Mesendoderm (in vitro differentiated cells): ENCODE measurements at regions not wholly inside any gene's neighbourhood (a gene's known extent, or its start where the extent isn't known, plus 50 kb on each side); places are given as distances from the start of the nearest gene placed in this dataset.
"Not testable (repeated sequence)": the region's sequence is repeated elsewhere in the genome, so short reads cannot be mapped to it uniquely, and the experiment has no call there.

ENCODE experiments used
- DNase-seq: peaks from one replicate; pipeline ENCODE4 v3.0.0; 2013
- H2AK5ac ChIP-seq: 2 replicates; pipeline ENCODE4 v1.6.1; 2013; ENCODE audit warnings: low read length, inconsistent platforms
- H2BK120ac ChIP-seq: 2 replicates; pipeline ENCODE4 v1.6.1; 2013; ENCODE audit warnings: low read depth, mild to moderate bottlenecking, low read length, moderate library complexity, mixed read lengths
- H2BK15ac ChIP-seq: replicated peaks from 2 replicates; pipeline ENCODE4 v1.6.1; 2013; ENCODE audit warnings: low read depth, mild to moderate bottlenecking, moderate library complexity
- H2BK5ac ChIP-seq: 2 replicates; pipeline ENCODE4 v1.6.1; 2013; ENCODE audit warnings: low read length, inconsistent platforms
- H3K18ac ChIP-seq: 2 replicates; pipeline ENCODE4 v1.6.1; 2013; ENCODE audit warnings: mild to moderate bottlenecking, low read length, mixed read lengths
- H3K23ac ChIP-seq: one replicate; pipeline ENCODE4 v1.6.1; 2013; ENCODE audit warnings: low read length
- H3K27ac ChIP-seq: 2 replicates; pipeline ENCODE4 v1.5.1; 2013; ENCODE audit warnings: low read depth, mild to moderate bottlenecking, inconsistent platforms, low read length, moderate library complexity
- H3K27me3 ChIP-seq: 2 replicates; pipeline ENCODE4 v1.6.1; 2013; ENCODE audit warnings: low read length, control low read depth, mild to moderate bottlenecking, inconsistent platforms; ENCODE audit not compliant: insufficient read depth, poor library complexity
- H3K36me3 ChIP-seq: 2 replicates; pipeline ENCODE4 v1.6.1; 2013; ENCODE audit warnings: low read length, inconsistent platforms; ENCODE audit not compliant: control insufficient read depth, insufficient read depth
- H3K4ac ChIP-seq: one replicate; pipeline ENCODE4 v1.6.1; 2013; ENCODE audit warnings: low read depth, mild to moderate bottlenecking, low read length, moderate library complexity
- H3K4me1 ChIP-seq: 2 replicates; pipeline ENCODE4 v1.6.1; 2013; ENCODE audit warnings: low read depth, low read length, inconsistent platforms; ENCODE audit not compliant: control insufficient read depth
- H3K4me2 ChIP-seq: 2 replicates; pipeline ENCODE4 v1.6.1; 2013; ENCODE audit warnings: low read length
- H3K4me3 ChIP-seq: 2 replicates; pipeline ENCODE4 v1.5.1; 2013; ENCODE audit warnings: mild to moderate bottlenecking, low read length
- H3K56ac ChIP-seq: one replicate; pipeline ENCODE4 v1.6.1; 2013; ENCODE audit warnings: low read length
- H3K79me1 ChIP-seq: 2 replicates; pipeline ENCODE4 v1.6.1; 2013; ENCODE audit warnings: low read length, inconsistent platforms
- H3K79me2 ChIP-seq: 2 replicates; pipeline ENCODE4 v1.6.1; 2013; ENCODE audit warnings: mild to moderate bottlenecking, low read length; ENCODE audit not compliant: control insufficient read depth, insufficient read depth
- H3K9ac ChIP-seq: 2 replicates; pipeline ENCODE4 v1.6.1; 2013; ENCODE audit warnings: low read length, inconsistent platforms
- H4K5ac ChIP-seq: one replicate; pipeline ENCODE4 v1.6.1; 2013; ENCODE audit warnings: low read length
- H4K8ac ChIP-seq: one replicate; pipeline ENCODE4 v1.6.1; 2013; ENCODE audit warnings: low read depth, mild to moderate bottlenecking, control low read depth, low read length, moderate library complexity
- WGBS: extraction: QIAGEN DNeasy Blood & Tissue Kit; methylation state at CpG from one replicate; pipeline ENCODE4 v1.1.7; 2013; ENCODE audit warnings: low lambda C conversion rate, missing lambda C conversion rate; ENCODE audit not compliant: insufficient coverage; ENCODE audit errors: extremely low coverage; 5-methylcytosine and 5-hydroxymethylcytosine counted together

DNA sequence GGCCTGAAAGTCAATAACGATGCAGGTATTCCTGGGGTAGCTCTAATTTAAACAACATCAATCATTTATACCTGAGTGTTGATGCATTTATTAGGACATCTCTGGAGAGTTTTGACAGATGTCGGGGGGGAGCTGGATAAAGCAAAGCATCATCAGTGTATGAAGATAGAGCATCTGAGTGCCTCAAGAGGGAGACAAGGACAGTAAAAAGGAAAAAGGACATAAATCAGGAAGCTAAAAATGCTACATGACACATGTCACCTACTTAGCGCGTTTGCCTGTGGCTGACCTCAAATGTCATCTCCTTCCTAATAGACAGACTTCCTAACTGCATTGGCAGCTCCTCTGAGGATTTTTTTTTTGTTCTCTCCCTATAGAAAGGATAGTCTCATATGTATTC, 259.5 kb upstream of the PKP2 start:
- no peak overlapping the region for H3K4ac ChIP-seq

DNA sequence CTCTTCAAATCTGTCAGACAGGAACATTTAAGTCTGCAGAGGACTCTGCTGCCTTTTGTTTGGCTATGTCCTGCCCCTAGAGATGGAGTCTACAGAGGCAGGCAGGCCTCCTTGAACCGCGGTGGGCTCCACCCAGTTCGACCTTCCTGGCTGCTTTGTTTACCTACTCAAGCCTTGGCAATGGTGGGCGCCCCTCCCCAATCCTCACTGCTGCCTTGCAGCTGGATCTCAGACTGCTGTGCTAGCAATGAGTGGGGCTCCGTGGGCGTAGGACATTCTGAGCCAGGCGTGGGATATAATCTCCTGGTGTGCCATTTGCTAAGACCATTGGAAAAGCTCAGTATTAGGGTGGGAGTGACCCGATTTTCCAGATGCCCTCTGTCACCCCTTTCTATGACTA, 250.7 kb upstream of the PKP2 start:
- H2BK15ac ChIP-seq, H3K9ac ChIP-seq, H3K36me3 ChIP-seq, H3K23ac ChIP-seq, DNase-seq, H4K8ac ChIP-seq, H2BK120ac ChIP-seq, H3K79me2 ChIP-seq, H3K27ac ChIP-seq, H2AK5ac ChIP-seq, H3K4me2 ChIP-seq, H3K27me3 ChIP-seq, H3K4ac ChIP-seq, H3K4me1 ChIP-seq, H3K4me3 ChIP-seq, H3K18ac ChIP-seq, H4K5ac ChIP-seq, H2BK5ac ChIP-seq, H3K56ac ChIP-seq, H3K79me1 ChIP-seq: not testable (repeated sequence)
- WGBS, result no CpG with 5 or more reads among the region's 8 CpGs

More for the DNA sequence above, 259.5 kb upstream of the PKP2 start:
- Histone ChIP-seq H3K36me3 (no peaks in the 10 kb centered on the region), H3K4me1 (no peaks in the 10 kb centered on the region), H2AK5ac (no peak overlapping the region), H3K79me2 (no peaks in the 10 kb centered on the region), H3K18ac (no peak overlapping the region), H3K9ac (no peak overlapping the region), H4K8ac (no peak overlapping the region), H2BK120ac (no peak overlapping the region), H3K79me1 (no peaks in the 10 kb centered on the region), H3K4me2 (no peak overlapping the region), H2BK5ac (no peak overlapping the region), H3K27ac (no peak overlapping the region), H3K23ac (no peak overlapping the region), H2BK15ac (no peak overlapping the region), H3K4me3 (no peak overlapping the region), H4K5ac (no peak overlapping the region), H3K27me3 (no peaks in the 10 kb centered on the region), H3K56ac (no peak overlapping the region)
- DNase-seq, result no peak
- no CpG with 5 or more reads among the region's 4 CpGs for WGBS

DNA sequence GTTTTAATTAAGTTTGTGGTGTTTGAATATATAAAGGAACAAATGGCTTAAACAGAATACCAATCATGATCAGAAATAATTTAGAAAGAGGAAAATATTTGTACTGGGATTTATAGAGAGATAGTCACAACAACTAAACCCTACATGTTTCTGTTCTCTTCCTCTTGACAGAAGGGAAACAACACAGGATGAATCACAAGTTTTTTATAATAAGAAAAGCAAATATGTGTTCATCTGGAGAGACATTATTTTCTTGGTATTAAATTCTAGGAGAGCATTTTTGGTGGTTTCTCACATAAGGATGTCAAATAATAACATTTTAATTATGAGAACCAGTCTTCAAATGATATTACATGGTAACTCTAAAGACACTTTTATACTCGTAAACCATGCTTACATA, 232.9 kb upstream of the PKP2 start:
- Histone ChIP-seq H3K4me2 (no peak overlapping the region), H2BK120ac (no peak overlapping the region), H3K4me1 (peaks cover 2% of the 10 kb centered on the region), H3K9ac (no peak overlapping the region), H3K27me3 (no peaks in the 10 kb centered on the region), H2BK15ac (no peak overlapping the region), H3K79me2 (no peaks in the 10 kb centered on the region), H3K23ac (no peak overlapping the region), H3K56ac (no peak overlapping the region), H3K27ac (no peak overlapping the region), H3K18ac (no peak overlapping the region), H2AK5ac (no peak overlapping the region), H3K36me3 (no peaks in the 10 kb centered on the region), H4K5ac (no peak overlapping the region), H3K4ac (no peak overlapping the region), H2BK5ac (no peak overlapping the region), H3K4me3 (no peak overlapping the region), H3K79me1 (no peaks in the 10 kb centered on the region), H4K8ac (no peak overlapping the region)
- no CpG with 5 or more reads among the region's 1 CpG for WGBS
- no peak for DNase-seq

DNA sequence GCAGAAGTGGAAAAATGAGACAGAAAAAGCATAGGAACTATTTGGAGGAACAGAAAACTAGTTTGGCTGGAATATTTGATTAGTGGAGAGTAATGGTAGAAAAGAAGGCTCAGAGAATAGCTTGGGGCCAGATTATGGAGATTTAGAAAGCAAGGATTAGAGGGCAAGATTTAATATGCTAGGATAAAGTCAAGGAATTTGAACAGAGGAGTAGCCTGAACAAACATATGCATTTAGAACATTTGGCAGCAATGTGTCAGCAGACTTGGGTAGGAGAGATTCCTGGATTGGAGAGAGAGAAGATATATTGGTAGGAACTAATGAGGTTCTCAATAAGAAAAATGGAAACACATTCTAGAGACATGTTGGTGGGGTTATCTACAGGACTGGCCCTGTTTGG, 229.2 kb upstream of the PKP2 start:
- H3K9ac ChIP-seq, result no peak overlapping the region
- no peak overlapping the region for H4K8ac ChIP-seq
- no peak overlapping the region for H3K23ac ChIP-seq
- H3K79me1 ChIP-seq, result no peaks in the 10 kb centered on the region
- H3K4me3 ChIP-seq, result no peak overlapping the region
- no peak overlapping the region for H3K4ac ChIP-seq
- H3K56ac ChIP-seq, result no peak overlapping the region
- H3K27me3 ChIP-seq, result no peaks in the 10 kb centered on the region
- H2BK5ac ChIP-seq, result peak overlapping the region; percentile 39
- H3K18ac ChIP-seq, result no peak overlapping the region
- no peak overlapping the region for H2AK5ac ChIP-seq
- no peaks in the 10 kb centered on the region for H3K36me3 ChIP-seq
- no peak for DNase-seq
- H3K4me2 ChIP-seq, result no peak overlapping the region
- no peak overlapping the region for H4K5ac ChIP-seq
- no peak overlapping the region for H2BK120ac ChIP-seq
- H3K27ac ChIP-seq, result no peak overlapping the region
- H3K79me2 ChIP-seq, result no peaks in the 10 kb centered on the region
- H3K4me1 ChIP-seq, result peaks cover 2% of the 10 kb centered on the region
- H2BK15ac ChIP-seq, result peak overlapping the region; percentile 25

DNA sequence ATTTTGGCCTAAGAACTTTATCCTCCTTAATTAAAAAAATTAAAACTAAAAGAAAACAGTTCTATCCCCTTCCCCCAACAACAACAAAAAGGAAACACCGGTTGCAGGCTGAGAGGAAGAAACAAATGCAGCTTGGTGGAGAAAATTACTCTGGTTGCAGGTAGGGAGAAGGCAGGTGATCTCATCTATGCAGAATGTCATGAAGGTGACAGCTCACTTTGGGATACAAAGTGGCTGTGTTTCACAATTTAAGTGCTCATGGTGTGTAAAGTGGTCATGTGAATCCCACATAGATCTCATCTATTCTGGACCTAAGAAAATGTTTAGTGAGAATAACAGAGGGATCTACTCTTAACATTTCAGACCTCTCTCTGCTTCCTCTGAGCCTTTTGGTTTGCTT, 219.7 kb upstream of the PKP2 start:
- H3K4ac ChIP-seq, result no peak overlapping the region
- no peak overlapping the region for H3K18ac ChIP-seq
- H2BK5ac ChIP-seq, result no peak overlapping the region
- no peak overlapping the region for H2BK120ac ChIP-seq
- H3K4me3 ChIP-seq, result no peak overlapping the region
- H3K56ac ChIP-seq, result no peak overlapping the region
- H4K8ac ChIP-seq, result no peak overlapping the region
- no peaks in the 10 kb centered on the region for H3K27me3 ChIP-seq
- H3K36me3 ChIP-seq, result no peaks in the 10 kb centered on the region
- no peak overlapping the region for H2AK5ac ChIP-seq
- no peak overlapping the region for H3K23ac ChIP-seq
- DNase-seq, result peak; percentile 90
- no peaks in the 10 kb centered on the region for H3K4me1 ChIP-seq
- WGBS, result no CpG with 5 or more reads among the region's 1 CpG
- no peak overlapping the region for H4K5ac ChIP-seq
- peak overlapping the region; percentile 36 for H3K27ac ChIP-seq
- H3K79me1 ChIP-seq, result no peaks in the 10 kb centered on the region
- H2BK15ac ChIP-seq, result no peak overlapping the region
- H3K79me2 ChIP-seq, result no peaks in the 10 kb centered on the region
- no peak overlapping the region for H3K9ac ChIP-seq
- no peak overlapping the region for H3K4me2 ChIP-seq

DNA sequence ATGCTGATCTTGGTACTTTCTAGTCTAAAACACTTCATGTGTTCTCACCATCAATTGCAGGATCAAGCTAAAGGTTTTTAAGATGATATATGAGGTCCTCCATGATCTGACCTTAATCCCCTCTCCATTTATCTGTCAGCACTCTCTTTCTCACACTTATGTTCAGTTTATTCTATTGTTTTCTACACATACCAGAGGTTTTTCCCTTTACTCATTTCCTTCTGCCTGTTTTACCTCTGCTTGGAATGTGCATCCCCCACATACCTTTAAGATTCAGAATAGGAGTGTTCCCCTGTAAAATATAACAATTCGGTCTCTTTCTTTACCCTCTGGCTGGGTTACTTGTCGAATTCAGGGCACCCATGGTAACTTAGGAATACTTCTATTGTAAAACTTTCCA, 219.1 kb upstream of the PKP2 start:
- Histone ChIP-seq H3K27ac (peak overlapping the region; percentile 42), H3K79me2 (no peaks in the 10 kb centered on the region), H3K23ac (no peak overlapping the region), H3K27me3 (no peaks in the 10 kb centered on the region), H3K9ac (no peak overlapping the region), H2BK5ac (no peak overlapping the region), H3K4me2 (no peak overlapping the region), H2BK15ac (no peak overlapping the region), H3K4me3 (no peak overlapping the region), H3K36me3 (no peaks in the 10 kb centered on the region), H2AK5ac (no peak overlapping the region), H3K56ac (no peak overlapping the region), H3K18ac (no peak overlapping the region), H4K5ac (no peak overlapping the region), H3K79me1 (no peaks in the 10 kb centered on the region), H2BK120ac (no peak overlapping the region), H3K4me1 (no peaks in the 10 kb centered on the region), H4K8ac (no peak overlapping the region), H3K4ac (no peak overlapping the region)
- WGBS, result no CpG with 5 or more reads among the region's 2 CpGs
- DNase-seq, result peak; percentile 56
